ENCODE measurements at regions not wholly inside any gene's neighbourhood (a gene's known extent, or its start where the extent isn't known, plus 50 kb on each side); places are given as distances from the start of the nearest gene placed in this dataset.
A peak's percentile ranks its signal among the peaks of the same experiment; 100 is the strongest.

DNA sequence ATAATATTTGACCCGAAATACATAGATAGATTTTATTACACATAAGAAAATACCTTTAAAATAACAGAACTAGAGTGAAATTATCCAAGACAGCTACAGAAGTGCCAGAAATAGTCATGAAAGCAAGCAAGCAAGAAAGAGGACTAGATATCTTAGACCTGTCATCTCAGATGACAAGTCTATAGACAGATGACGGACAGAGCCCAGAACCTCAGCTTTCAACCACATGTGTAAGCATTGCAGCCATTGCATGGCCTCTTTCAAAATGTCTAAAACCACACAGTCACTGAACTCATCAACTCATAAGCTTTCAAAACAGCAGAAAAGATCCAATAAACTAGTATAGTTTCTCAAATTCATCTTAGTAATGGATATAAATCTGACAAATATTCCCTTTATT is 59.8 kb upstream of the FHIT start:
- Histone ChIP-seq H3K4me3 (ENCODE audit: severe bottlenecking) (no peak overlapping the region), H3K4me1 (ENCODE audit: insufficient read depth, poor library complexity, severe bottlenecking) (no peaks in the 10 kb centered on the region), H3K36me3 (ENCODE audit: low read depth) (no peaks in the 10 kb centered on the region), H3K9me3 (ENCODE audit: severe bottlenecking) (no peaks in the 10 kb centered on the region), H3K27me3 (ENCODE audit: insufficient read depth, poor library complexity, severe bottlenecking) (peaks cover 11% of the 10 kb centered on the region), H3K27ac (ENCODE audit: poor library complexity, severe bottlenecking) (no peak overlapping the region)
- TF ChIP-seq, protein P1, sequence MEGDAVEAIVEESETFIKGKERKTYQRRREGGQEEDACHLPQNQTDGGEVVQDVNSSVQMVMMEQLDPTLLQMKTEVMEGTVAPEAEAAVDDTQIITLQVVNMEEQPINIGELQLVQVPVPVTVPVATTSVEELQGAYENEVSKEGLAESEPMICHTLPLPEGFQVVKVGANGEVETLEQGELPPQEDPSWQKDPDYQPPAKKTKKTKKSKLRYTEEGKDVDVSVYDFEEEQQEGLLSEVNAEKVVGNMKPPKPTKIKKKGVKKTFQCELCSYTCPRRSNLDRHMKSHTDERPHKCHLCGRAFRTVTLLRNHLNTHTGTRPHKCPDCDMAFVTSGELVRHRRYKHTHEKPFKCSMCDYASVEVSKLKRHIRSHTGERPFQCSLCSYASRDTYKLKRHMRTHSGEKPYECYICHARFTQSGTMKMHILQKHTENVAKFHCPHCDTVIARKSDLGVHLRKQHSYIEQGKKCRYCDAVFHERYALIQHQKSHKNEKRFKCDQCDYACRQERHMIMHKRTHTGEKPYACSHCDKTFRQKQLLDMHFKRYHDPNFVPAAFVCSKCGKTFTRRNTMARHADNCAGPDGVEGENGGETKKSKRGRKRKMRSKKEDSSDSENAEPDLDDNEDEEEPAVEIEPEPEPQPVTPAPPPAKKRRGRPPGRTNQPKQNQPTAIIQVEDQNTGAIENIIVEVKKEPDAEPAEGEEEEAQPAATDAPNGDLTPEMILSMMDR (IDR thresholded peaks at IDR 0.05; ENCODE audit: poor library complexity, severe bottlenecking), result no peak
- DNase-seq (ENCODE audit: low spot score) (no peak), ATAC-seq (ENCODE audit: low read depth) (no peak)

DNA sequence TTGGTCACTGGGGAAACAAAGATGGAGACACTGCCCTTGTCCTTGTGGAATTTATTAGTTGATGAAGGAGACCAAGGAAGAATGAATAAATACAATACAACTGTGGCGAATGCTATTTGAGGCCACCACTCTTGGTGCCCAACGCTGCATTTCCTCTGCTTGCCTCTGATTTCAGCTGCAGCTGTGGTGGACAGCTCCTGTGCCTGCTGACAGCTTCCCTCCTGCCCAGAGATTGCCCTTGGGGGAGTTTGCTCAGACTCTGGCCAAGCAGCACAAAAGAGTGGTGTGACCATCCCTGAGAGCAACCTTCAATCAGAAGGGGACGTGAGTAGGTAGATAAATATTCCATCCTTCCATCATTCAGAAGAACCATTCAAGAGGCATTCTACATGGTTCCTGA is 64.6 kb upstream of the FHIT start:
- H3K9me3 ChIP-seq (ENCODE audit: severe bottlenecking), result no peaks in the 10 kb centered on the region
- no peaks in the 10 kb centered on the region for H3K36me3 ChIP-seq (ENCODE audit: low read depth)
- H3K27me3 ChIP-seq (ENCODE audit: insufficient read depth, poor library complexity, severe bottlenecking), result no peaks in the 10 kb centered on the region
- H3K4me1 ChIP-seq (ENCODE audit: insufficient read depth, poor library complexity, severe bottlenecking), result no peaks in the 10 kb centered on the region
- ATAC-seq (ENCODE audit: low read depth), result peak; percentile 54; the same call in 1 of the 3 replicates
- no peak overlapping the region for H3K4me3 ChIP-seq (ENCODE audit: severe bottlenecking)
- TF ChIP-seq, protein P1 (IDR thresholded peaks at IDR 0.05; ENCODE audit: poor library complexity, severe bottlenecking), result no peak
- no peak for DNase-seq (ENCODE audit: low spot score)
- no peak overlapping the region for H3K27ac ChIP-seq (ENCODE audit: poor library complexity, severe bottlenecking)

DNA sequence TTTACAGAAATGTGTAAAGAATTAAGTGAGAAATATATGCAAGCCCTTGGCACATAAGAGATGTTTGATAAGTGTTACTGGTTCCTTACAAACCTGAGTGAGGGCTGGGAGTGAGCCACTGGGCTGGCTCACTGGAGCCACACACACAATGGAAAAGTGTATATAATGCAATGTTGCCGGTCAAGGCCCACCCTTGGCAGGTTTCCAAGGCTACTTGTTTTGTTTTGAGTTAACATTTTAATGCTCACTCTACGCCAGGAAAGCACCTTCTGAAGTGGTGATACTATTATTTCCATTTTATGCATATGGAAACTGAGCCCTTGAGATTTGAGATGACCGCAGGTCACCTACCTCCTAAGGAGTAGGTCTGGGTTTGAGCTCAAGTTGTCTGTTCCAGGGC is 71.8 kb upstream of the FHIT start:
- TF ChIP-seq, protein P1 (IDR thresholded peaks at IDR 0.05; ENCODE audit: poor library complexity, severe bottlenecking), result no peak
- Histone ChIP-seq H3K36me3 (ENCODE audit: low read depth) (no peaks in the 10 kb centered on the region), H3K4me1 (ENCODE audit: insufficient read depth, poor library complexity, severe bottlenecking) (no peaks in the 10 kb centered on the region), H3K27ac (ENCODE audit: poor library complexity, severe bottlenecking) (no peak overlapping the region), H3K27me3 (ENCODE audit: insufficient read depth, poor library complexity, severe bottlenecking) (no peaks in the 10 kb centered on the region), H3K4me3 (ENCODE audit: severe bottlenecking) (no peak overlapping the region), H3K9me3 (ENCODE audit: severe bottlenecking) (no peaks in the 10 kb centered on the region)
- ATAC-seq (ENCODE audit: low read depth) (no peak), DNase-seq (ENCODE audit: low spot score) (no peak)

DNA sequence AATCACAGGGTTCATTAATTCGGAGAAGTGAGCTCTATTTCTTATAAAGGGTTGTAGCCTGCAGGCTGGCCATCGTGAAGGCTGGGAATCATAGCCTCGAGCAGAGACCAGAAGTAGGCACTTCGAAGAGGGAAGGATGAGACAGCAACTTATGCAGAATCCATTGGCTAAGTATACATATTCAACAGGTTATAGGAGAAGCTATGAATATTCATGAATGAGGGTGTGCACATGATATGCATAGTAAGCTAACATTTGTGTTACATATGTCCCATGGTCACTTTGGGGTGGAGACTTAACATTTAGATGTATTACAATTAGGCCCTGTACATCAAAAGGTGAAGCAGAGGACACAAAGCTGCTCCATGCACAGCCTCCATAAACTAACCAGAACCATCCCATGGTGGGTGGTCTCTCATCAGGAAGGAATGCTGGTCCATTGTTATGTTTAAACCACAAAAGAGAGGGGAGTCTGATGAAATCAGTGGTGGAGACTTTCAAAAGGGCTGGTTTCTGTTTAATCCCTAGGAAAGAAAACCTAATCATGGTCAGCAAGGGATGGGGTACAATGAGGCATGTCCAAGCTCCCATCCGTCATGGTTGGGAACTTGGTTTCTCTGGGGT is 80.8 kb upstream of the FHIT start:
- H3K27ac ChIP-seq (ENCODE audit: poor library complexity, severe bottlenecking), result no peak overlapping the region
- no peak for ATAC-seq (ENCODE audit: low read depth)

More for the DNA sequence above, 80.8 kb upstream of the FHIT start:
- no peak overlapping the region for H3K4me3 ChIP-seq (ENCODE audit: severe bottlenecking)
- no peaks in the 10 kb centered on the region for H3K36me3 ChIP-seq (ENCODE audit: low read depth)
- TF ChIP-seq, protein P1 (IDR thresholded peaks at IDR 0.05; ENCODE audit: poor library complexity, severe bottlenecking), result no peak
- DNase-seq (ENCODE audit: low spot score), result no peak
- H3K4me1 ChIP-seq (ENCODE audit: insufficient read depth, poor library complexity, severe bottlenecking), result no peaks in the 10 kb centered on the region
- no peaks in the 10 kb centered on the region for H3K9me3 ChIP-seq (ENCODE audit: severe bottlenecking)
- no peaks in the 10 kb centered on the region for H3K27me3 ChIP-seq (ENCODE audit: insufficient read depth, poor library complexity, severe bottlenecking)
